ENCODE measurements at regions not wholly inside any gene's neighbourhood (a gene's known extent, or its start where the extent isn't known, plus 50 kb on each side); places are given as distances from the start of the nearest gene placed in this dataset.
"Not testable (repeated sequence)": the region's sequence is repeated elsewhere in the genome, so short reads cannot be mapped to it uniquely, and the experiment has no call there.

GRCh38 chr1:30083800-30084464 is 639.5 kb downstream of the MATN1 start:
- in situ Hi-C loops (cut with HindIII; ENCODE audit: low sequenced_read_pairs), result no loop called here
- peak; percentile 47 for DNase-seq (ENCODE audit: low read depth)
- no peak overlapping the region for H3K4me3 ChIP-seq (ENCODE audit: low read depth, low read length)
- TF ChIP-seq CTCF (IDR thresholded peaks at IDR 0.05; ENCODE audit: low read depth, low read length, missing control alignments), result no peak

- no peak overlapping the region for H3K4me3 ChIP-seq (ENCODE audit: low read depth, low read length)
- no peak for DNase-seq (ENCODE audit: low read depth)
- in situ Hi-C loops (cut with HindIII; ENCODE audit: low sequenced_read_pairs), result no loop called here
Observed at GRCh38 chr1:30081379-30082102, 641.8 kb downstream of the MATN1 start.

GRCh38 chr1:30075916-30076315 is 647.5 kb downstream of the MATN1 start:
- not testable (repeated sequence) for H3K4me3 ChIP-seq (ENCODE audit: low read depth, low read length); DNase-seq (ENCODE audit: low read depth)
- in situ Hi-C loops (cut with HindIII; ENCODE audit: low sequenced_read_pairs), result loop anchor here (5.0 kb wide), 1 partner anchor 44 kb away; no protein-coding TSS in a partner anchor

More at GRCh38 chr1:30081379-30082102, 641.8 kb downstream of the MATN1 start:
- no peak for TF ChIP-seq CTCF (IDR thresholded peaks at IDR 0.05; ENCODE audit: low read depth, low read length, missing control alignments)

GRCh38 chr1:30068787-30069472 is 654.5 kb downstream of the MATN1 start:
- no peak for TF ChIP-seq CTCF (IDR thresholded peaks at IDR 0.05; ENCODE audit: low read depth, low read length, missing control alignments)
- no peak overlapping the region for H3K4me3 ChIP-seq (ENCODE audit: low read depth, low read length)
- no peak for DNase-seq (ENCODE audit: low read depth)
- in situ Hi-C loops (cut with HindIII; ENCODE audit: low sequenced_read_pairs), result no loop called here

GRCh38 chr1:30064547-30064946 is 658.8 kb downstream of the MATN1 start:
- no peak for TF ChIP-seq CTCF (IDR thresholded peaks at IDR 0.05; ENCODE audit: low read depth, low read length, missing control alignments)
- in situ Hi-C loops (cut with HindIII; ENCODE audit: low sequenced_read_pairs), result no loop called here
- DNase-seq (ENCODE audit: low read depth), result no peak

GRCh38 chr1:30063621-30064280 is 659.6 kb downstream of the MATN1 start:
- in situ Hi-C loops (cut with HindIII; ENCODE audit: low sequenced_read_pairs), result no loop called here
- H3K4me3 ChIP-seq (ENCODE audit: low read depth, low read length), result no peak overlapping the region
- no peak for TF ChIP-seq CTCF (IDR thresholded peaks at IDR 0.05; ENCODE audit: low read depth, low read length, missing control alignments)
- no peak for DNase-seq (ENCODE audit: low read depth)

More at GRCh38 chr1:30064547-30064946, 658.8 kb downstream of the MATN1 start:
- H3K4me3 ChIP-seq (ENCODE audit: low read depth, low read length), result no peak overlapping the region
